MCF 10A (cell line): ENCODE measurements at regions not wholly inside any gene's neighbourhood (a gene's known extent, or its start where the extent isn't known, plus 50 kb on each side); places are given as distances from the start of the nearest gene placed in this dataset.

Experiments used
- BruUV-seq: library from RNA; stranded (reverse); fragments of 400-500 nt; replicated peaks from 2 replicates; lab custom pipeline; 2021; lab: Mats Ljungman, UMichigan
- CTCF ChIA-PET: fragments of 300-600 bp; sonication (Branson Sonifier 250); formaldehyde crosslinking; extraction: SDS; loops from one replicate; lab custom pipeline; 2021; ENCODE audit warnings: antibody characterized with exemption, inconsistent platforms; lab: Yijun Ruan, JAX
- POLR2A ChIA-PET: fragments of 300-600, 350-650 bp; sonication (Branson Sonifier 250); formaldehyde crosslinking; extraction: SDS; loops from one replicate; lab custom pipeline; 2020; ENCODE audit warnings: antibody characterized with exemption, inconsistent platforms; lab: Yijun Ruan, JAX
- DNase-seq: peaks from one replicate; pipeline ENCODE4 v3.0.0-alpha.2; 2018; ENCODE audit not compliant: unreplicated experiment
- H3K27ac Mint-ChIP-seq: one replicate; pipeline ENCODE4 v1.8.0; 2022; ENCODE audit warnings: mild to moderate bottlenecking, low read depth, mixed read lengths; ENCODE audit not compliant: unreplicated experiment
- H3K27me3 Mint-ChIP-seq: one replicate; pipeline ENCODE4 v1.8.0; 2022; ENCODE audit warnings: mixed read lengths; ENCODE audit not compliant: insufficient read depth, unreplicated experiment
- H3K36me3 Mint-ChIP-seq: one replicate; pipeline ENCODE4 v1.8.0; 2022; ENCODE audit warnings: mild to moderate bottlenecking, moderate library complexity, mixed read lengths; ENCODE audit not compliant: insufficient read depth, unreplicated experiment
- H3K4me1 Mint-ChIP-seq: one replicate; pipeline ENCODE4 v1.8.0; 2022; ENCODE audit warnings: mixed read lengths; ENCODE audit not compliant: insufficient read depth, unreplicated experiment
- H3K4me3 Mint-ChIP-seq: one replicate; pipeline ENCODE4 v1.8.0; 2022; ENCODE audit warnings: mild to moderate bottlenecking, moderate library complexity, mixed read lengths; ENCODE audit not compliant: unreplicated experiment
- H3K9me3 Mint-ChIP-seq: one replicate; pipeline ENCODE4 v1.8.0; 2022; ENCODE audit warnings: mixed read lengths; ENCODE audit not compliant: unreplicated experiment
- intact Hi-C: fragments of 100-400 bp; cut with micrococcal nuclease; formaldehyde crosslinking; loops from 2 replicates; pipeline ENCODE4 v1.14.1; 2022
- TF ChIP-seq, protein P1 (sequence below): fragments of 200-600 bp; IDR thresholded peaks from one replicate; pipeline ENCODE4 v1.8.0; 2022; ENCODE audit warnings: antibody characterized with exemption, mild to moderate bottlenecking; ENCODE audit not compliant: unreplicated experiment

DNA sequence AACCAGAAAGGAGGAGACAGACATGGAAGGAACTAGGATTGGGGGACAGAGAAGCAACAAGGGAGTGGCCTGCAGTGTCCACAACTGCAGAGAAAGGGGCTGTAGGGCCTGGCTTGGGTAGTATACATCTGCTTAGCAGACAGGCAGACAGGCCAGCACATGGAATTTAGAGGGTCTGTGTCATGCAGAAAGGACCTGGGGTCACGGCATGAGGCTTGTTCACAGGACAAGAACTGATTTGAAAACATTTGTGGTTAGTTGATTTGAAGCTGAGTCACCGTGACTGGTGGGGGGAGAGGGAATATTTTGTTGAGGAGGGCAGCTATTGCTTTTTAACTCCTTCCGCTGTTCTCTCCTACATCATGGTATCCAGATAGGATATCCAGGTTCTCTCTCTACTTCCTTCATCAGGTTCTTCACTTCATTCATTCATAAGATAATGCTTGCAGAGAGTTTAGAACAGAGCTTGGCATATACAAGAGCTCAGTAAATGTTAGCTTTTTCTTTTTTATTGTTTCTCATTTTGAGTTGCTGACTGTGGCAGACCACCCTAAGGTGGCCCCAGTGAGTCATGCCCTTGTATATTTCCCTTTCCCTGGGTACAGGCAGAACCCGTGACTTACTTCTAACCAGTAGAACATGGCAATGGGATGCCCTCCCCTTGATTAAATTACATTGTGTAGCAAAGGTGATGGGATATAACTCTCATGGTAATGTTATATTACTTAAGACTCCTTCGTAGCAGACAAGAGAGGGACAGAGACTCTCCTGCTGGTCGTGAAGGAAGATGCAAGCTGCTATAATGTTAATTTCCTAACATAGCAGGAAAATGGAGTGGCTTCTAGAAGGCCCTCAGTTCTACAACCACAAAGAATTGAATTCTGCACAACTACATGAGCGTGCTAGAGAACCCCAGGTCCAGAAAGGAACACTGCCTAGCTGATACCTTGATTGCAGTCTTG, 95.0 kb upstream of the NMNAT3 start:
- Mint-ChIP-seq H3K4me3 (no peak overlapping the region), H3K9me3 (no peaks in the 10 kb centered on the region), H3K36me3 (no peaks in the 10 kb centered on the region), H3K4me1 (peaks cover 11% of the 10 kb centered on the region), H3K27me3 (no peaks in the 10 kb centered on the region), H3K27ac (no peak overlapping the region)
- no TSS peak for BruUV-seq
- intact Hi-C loops: no loop called here
- DNase-seq: peak; percentile 65
- TF ChIP-seq, protein P1, sequence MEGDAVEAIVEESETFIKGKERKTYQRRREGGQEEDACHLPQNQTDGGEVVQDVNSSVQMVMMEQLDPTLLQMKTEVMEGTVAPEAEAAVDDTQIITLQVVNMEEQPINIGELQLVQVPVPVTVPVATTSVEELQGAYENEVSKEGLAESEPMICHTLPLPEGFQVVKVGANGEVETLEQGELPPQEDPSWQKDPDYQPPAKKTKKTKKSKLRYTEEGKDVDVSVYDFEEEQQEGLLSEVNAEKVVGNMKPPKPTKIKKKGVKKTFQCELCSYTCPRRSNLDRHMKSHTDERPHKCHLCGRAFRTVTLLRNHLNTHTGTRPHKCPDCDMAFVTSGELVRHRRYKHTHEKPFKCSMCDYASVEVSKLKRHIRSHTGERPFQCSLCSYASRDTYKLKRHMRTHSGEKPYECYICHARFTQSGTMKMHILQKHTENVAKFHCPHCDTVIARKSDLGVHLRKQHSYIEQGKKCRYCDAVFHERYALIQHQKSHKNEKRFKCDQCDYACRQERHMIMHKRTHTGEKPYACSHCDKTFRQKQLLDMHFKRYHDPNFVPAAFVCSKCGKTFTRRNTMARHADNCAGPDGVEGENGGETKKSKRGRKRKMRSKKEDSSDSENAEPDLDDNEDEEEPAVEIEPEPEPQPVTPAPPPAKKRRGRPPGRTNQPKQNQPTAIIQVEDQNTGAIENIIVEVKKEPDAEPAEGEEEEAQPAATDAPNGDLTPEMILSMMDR: no peak
- POLR2A ChIA-PET: no interaction called here
- CTCF ChIA-PET: interaction anchor here (1.0 kb wide), 1 partner anchor 198 kb away, joined by 4 read pairs; no protein-coding TSS in a partner anchor

DNA sequence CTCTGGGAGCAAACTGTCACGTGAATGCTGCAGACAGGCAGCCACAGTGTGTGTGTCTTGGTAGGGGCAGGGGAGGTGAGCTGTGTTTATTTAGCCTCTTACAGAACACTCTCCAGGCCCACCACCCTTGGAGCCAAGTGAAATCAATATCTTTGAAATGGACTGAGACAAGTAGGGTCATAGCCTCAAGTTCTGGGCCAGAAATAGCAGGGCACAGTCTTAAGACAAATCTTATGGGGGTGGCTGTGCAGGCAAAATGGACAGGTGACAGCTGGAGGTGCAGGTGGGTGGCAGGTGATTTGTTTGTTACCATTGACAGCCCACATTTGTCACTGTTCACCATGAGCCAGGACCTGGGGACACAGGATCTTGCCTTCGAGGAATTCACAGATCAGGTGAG, 93.6 kb upstream of the NMNAT3 start:
- peaks cover 6% of the 10 kb centered on the region for H3K36me3 Mint-ChIP-seq
- no peaks in the 10 kb centered on the region for H3K27me3 Mint-ChIP-seq
- no peak overlapping the region for H3K4me3 Mint-ChIP-seq
- H3K4me1 Mint-ChIP-seq: peaks cover 11% of the 10 kb centered on the region
- TF ChIP-seq, protein P1: no peak
- BruUV-seq: no TSS peak
- H3K27ac Mint-ChIP-seq: no peak overlapping the region
- H3K9me3 Mint-ChIP-seq: no peaks in the 10 kb centered on the region
- POLR2A ChIA-PET: no interaction called here
- intact Hi-C loops: no loop called here
- CTCF ChIA-PET: interaction anchor here (0.7 kb wide), 1 partner anchor 118 kb away, joined by 3 read pairs; no protein-coding TSS in a partner anchor
- DNase-seq: no peak

GRCh38 chr3:139770577-139770976, 92.8 kb upstream of the NMNAT3 start:
- Mint-ChIP-seq H3K4me1 (peaks cover 11% of the 10 kb centered on the region), H3K9me3 (no peaks in the 10 kb centered on the region), H3K27ac (no peak overlapping the region), H3K27me3 (no peaks in the 10 kb centered on the region), H3K36me3 (peaks cover 6% of the 10 kb centered on the region), H3K4me3 (no peak overlapping the region)
- DNase-seq: no peak
- TF ChIP-seq, protein P1: no peak
- no TSS peak for BruUV-seq
- CTCF ChIA-PET: interaction anchor here (0.7 kb wide), 2 partner anchors 10 to 117 kb away, joined by 3 read pairs; no protein-coding TSS in a partner anchor
- intact Hi-C loops: no loop called here
- POLR2A ChIA-PET: no interaction called here

DNA sequence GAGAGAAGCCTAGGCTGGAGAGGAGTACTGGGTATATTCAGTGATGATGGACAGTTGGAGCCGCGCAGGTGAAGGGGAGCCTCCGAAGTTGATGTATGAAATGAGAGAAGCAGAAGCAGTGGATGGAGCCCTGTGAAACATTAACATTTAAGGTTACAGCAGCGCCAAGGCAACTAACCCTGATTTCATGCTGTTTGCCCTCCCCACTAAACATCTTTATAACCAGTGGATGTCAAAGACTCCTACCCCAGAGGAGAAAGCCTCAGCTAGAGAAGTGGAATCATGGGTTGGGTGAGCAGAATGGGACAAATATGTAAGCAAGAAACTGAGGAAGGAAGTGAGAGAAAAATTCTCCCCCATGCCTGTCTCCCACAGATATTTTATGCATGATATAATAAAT, 92.0 kb upstream of the NMNAT3 start:
- BruUV-seq: no TSS peak
- Mint-ChIP-seq H3K9me3 (no peaks in the 10 kb centered on the region), H3K4me3 (no peak overlapping the region), H3K27me3 (no peaks in the 10 kb centered on the region), H3K36me3 (peaks cover 6% of the 10 kb centered on the region), H3K27ac (no peak overlapping the region), H3K4me1 (peaks cover 11% of the 10 kb centered on the region)
- TF ChIP-seq, protein P1: no peak
- ChIA-PET CTCF (no interaction called here), POLR2A (no interaction called here)
- intact Hi-C loops: no loop called here
- no peak for DNase-seq
